IPS-20b (cell line): ENCODE measurements at regions not wholly inside any gene's neighbourhood (a gene's known extent, or its start where the extent isn't known, plus 50 kb on each side); places are given as distances from the start of the nearest gene placed in this dataset.
A peak's percentile ranks its signal among the peaks of the same experiment; 100 is the strongest.
"Not testable (repeated sequence)": the region's sequence is repeated elsewhere in the genome, so short reads cannot be mapped to it uniquely, and the experiment has no call there.

Source experiments
- H3K27ac ChIP-seq: one replicate; pipeline ENCODE4 v1.5.1; 2013; ENCODE audit warnings: low read length
- H3K27me3 ChIP-seq: 2 replicates; pipeline ENCODE4 v1.6.1; 2013; ENCODE audit warnings: mild to moderate bottlenecking, low read length, inconsistent platforms; ENCODE audit not compliant: insufficient read depth
- H3K36me3 ChIP-seq: 2 replicates; pipeline ENCODE4 v1.6.1; 2013; ENCODE audit warnings: low read depth, mild to moderate bottlenecking, inconsistent platforms, low read length, moderate library complexity; ENCODE audit not compliant: insufficient read depth
- H3K4me1 ChIP-seq: 2 replicates; pipeline ENCODE4 v1.6.1; 2013; ENCODE audit warnings: mild to moderate bottlenecking, control low read depth, inconsistent platforms, low read length, moderate library complexity; ENCODE audit not compliant: insufficient read depth
- H3K4me3 ChIP-seq: 2 replicates; pipeline ENCODE4 v1.5.1; 2013; ENCODE audit warnings: mild to moderate bottlenecking, low read length, inconsistent platforms
- H3K9ac ChIP-seq: 2 replicates; pipeline ENCODE4 v1.6.1; 2013; ENCODE audit warnings: low read depth, mild to moderate bottlenecking, inconsistent platforms, low read length, moderate library complexity
- H3K9me3 ChIP-seq: 2 replicates; pipeline ENCODE4 v1.6.1; 2013; ENCODE audit warnings: mild to moderate bottlenecking, low read depth, low read length, inconsistent platforms; ENCODE audit not compliant: insufficient read depth

DNA sequence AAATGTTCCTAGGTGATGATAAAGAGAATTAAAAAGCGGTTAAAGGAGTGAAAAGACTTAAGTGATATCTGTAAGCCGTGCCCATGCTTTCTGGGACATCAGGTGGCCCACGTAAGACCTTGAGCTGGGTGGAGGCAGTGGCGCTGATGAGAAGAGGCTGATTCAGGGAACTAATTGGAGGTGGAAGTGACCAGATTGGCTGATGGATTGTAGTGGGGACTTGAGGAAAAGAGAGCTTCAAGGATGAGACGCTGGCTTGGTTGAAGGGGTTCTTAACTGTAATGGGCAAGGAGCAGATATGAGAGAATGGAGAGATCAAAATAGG, 69.1 kb upstream of the EP300 start:
- Histone ChIP-seq H3K27ac (no peak overlapping the region), H3K4me1 (peaks cover 8% of the 10 kb centered on the region; the same call in 1 of the 2 replicates), H3K36me3 (no peaks in the 10 kb centered on the region), H3K4me3 (peak overlapping the region; percentile 70), H3K9me3 (no peaks in the 10 kb centered on the region), H3K9ac (peak overlapping the region; percentile 85; the same call in 1 of the 2 replicates), H3K27me3 (peaks cover 9% of the 10 kb centered on the region; the same call in 1 of the 2 replicates)

DNA sequence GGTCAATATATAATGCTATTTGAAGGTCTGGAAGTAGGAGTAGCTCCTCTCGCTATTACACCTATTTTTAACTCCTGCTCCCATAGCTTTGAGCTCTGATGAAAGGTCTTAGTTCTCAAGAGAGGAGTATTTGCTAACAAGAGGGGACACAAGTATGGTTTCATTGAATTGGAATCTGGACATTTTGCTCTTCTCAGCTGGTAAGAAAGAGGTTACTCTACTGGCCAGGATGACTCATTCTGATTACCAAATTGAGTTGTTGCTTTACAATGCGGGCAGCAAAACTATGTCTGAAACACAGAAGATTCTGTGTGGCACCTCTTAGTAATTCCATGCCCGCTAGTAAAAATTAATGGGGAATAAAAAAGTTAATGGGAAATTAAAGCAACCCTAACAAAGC, 63.6 kb upstream of the EP300 start:
- Histone ChIP-seq H3K4me3 (no peak overlapping the region), H3K27me3 (no peaks in the 10 kb centered on the region), H3K9me3 (no peaks in the 10 kb centered on the region), H3K36me3 (no peaks in the 10 kb centered on the region), H3K9ac (no peak overlapping the region), H3K27ac (no peak overlapping the region), H3K4me1 (0 out of 2 replicates have a peak, but pooled peaks cover 4% of the 10 kb centered on the region)

DNA sequence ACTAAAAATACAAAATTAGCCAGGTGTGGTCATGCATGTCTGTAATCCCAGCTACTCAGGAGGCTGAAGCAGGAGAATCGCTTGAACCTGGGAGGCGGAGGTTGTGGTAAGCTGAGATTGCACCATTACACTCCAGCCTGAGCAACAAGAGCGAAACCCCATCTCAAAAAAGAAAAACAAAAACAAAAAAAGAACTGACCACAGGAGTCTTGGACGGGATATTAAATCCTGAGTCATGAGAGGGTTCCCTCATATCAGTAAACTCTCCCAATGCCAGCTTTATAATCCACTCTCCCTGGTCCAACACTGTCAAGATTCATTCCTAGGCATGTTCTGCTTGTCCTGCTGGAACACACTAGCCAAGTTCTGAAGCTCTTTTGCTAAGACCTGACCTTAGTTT, 61.5 kb upstream of the EP300 start:
- H3K4me3 ChIP-seq, result no peak overlapping the region
- no peaks in the 10 kb centered on the region for H3K9me3 ChIP-seq
- no peaks in the 10 kb centered on the region for H3K27me3 ChIP-seq
- H3K4me1 ChIP-seq, result 0 out of 2 replicates have a peak, but pooled peaks cover 4% of the 10 kb centered on the region
- no peak overlapping the region for H3K9ac ChIP-seq
- no peaks in the 10 kb centered on the region for H3K36me3 ChIP-seq
- no peak overlapping the region for H3K27ac ChIP-seq

DNA sequence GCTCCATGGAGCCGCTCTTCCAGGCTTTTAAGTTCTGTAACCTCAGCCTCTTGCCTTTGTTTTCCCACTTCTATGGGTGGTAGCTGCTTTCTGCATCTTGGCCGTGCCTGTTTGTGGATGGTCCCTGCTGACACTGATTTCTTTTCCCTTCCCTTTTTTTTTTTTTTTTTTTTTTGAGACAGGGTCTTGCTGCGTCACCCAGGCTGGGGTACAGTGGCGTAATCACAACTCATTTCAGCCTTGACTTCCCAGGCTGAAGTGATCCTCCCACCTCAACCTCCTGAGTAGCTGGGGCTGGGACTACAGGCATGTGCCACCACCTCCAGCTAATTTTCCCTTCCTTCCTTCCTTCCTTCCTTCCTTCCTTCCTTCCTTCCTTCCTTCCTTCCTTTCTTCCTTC, 57.7 kb upstream of the EP300 start:
- no peaks in the 10 kb centered on the region for H3K27me3 ChIP-seq
- no peak overlapping the region for H3K4me3 ChIP-seq
- 0 out of 2 replicates have a peak, but pooled peaks cover 1% of the 10 kb centered on the region for H3K4me1 ChIP-seq
- H3K9ac ChIP-seq, result no peak overlapping the region
- no peaks in the 10 kb centered on the region for H3K9me3 ChIP-seq
- H3K27ac ChIP-seq, result no peak overlapping the region
- H3K36me3 ChIP-seq, result no peaks in the 10 kb centered on the region

DNA sequence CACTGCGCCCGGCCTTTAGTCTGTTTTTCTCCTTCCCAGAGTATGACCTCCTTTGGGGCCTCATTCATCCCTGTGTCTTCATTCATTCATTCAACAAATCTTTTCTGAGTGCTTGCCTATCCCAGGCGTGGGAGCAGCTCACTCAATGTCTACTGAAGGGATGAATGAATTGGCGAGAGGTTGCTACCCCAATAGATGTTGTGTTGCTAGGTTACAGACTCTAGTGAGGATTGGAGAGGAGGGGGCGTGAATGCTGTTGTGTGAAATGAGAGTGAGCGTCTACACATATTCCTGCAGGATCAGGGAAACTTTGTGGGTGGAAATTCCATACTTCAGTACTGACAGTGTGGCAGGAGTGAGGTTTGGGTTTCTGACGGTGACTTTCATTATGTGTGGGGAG, 55.5 kb upstream of the EP300 start:
- H3K36me3 ChIP-seq, result no peaks in the 10 kb centered on the region
- no peak overlapping the region for H3K27ac ChIP-seq
- no peak overlapping the region for H3K4me3 ChIP-seq
- no peaks in the 10 kb centered on the region for H3K27me3 ChIP-seq
- H3K9ac ChIP-seq, result no peak overlapping the region
- H3K4me1 ChIP-seq, result no peaks in the 10 kb centered on the region
- H3K9me3 ChIP-seq, result no peaks in the 10 kb centered on the region

DNA sequence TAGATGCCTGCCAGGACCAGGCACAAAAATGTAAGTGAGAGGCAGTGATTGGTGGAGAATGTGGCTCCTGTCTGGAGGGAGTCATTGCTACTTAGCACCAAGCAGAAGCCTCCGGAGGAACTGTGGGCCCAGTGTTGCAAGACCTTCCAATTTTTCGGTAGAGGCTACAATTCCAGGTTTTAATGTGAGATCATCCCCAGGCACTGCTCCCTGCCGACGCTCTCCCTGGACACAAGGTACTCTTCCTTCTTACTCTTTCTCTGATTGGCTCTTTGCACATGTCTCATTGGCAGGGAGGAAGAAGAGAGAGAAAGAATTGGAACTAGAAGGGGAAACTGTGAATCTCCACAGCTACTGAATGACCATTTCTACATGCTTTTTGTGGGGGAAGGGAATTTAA, 53.7 kb upstream of the EP300 start:
- H3K36me3 ChIP-seq, result no peaks in the 10 kb centered on the region
- H3K27me3 ChIP-seq, result no peaks in the 10 kb centered on the region
- no peak overlapping the region for H3K4me3 ChIP-seq
- no peak overlapping the region for H3K27ac ChIP-seq
- no peaks in the 10 kb centered on the region for H3K9me3 ChIP-seq
- no peaks in the 10 kb centered on the region for H3K4me1 ChIP-seq
- no peak overlapping the region for H3K9ac ChIP-seq

DNA sequence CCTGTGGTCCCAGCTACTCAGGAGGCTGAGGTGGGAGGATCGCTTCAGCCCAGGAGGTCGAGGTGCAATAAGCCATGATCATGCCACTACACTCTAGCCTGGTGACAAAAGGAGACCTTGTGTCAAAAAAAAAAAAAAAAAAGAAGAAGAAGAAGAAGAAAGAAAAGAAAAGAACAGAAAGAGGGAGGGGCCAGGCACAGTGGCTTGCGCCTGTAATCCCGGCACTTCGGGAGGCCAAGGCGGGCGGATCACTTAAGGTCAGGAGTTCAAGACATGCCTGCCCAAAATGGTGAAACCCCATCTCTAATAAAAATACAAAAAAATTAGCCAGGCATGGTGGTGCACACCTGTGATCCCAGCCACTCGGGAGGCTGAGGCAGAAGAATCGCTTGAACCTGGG, 52.8 kb upstream of the EP300 start:
- H3K4me3 ChIP-seq, H3K9ac ChIP-seq, H3K4me1 ChIP-seq, H3K36me3 ChIP-seq, H3K27me3 ChIP-seq, H3K27ac ChIP-seq, H3K9me3 ChIP-seq: not testable (repeated sequence)

DNA sequence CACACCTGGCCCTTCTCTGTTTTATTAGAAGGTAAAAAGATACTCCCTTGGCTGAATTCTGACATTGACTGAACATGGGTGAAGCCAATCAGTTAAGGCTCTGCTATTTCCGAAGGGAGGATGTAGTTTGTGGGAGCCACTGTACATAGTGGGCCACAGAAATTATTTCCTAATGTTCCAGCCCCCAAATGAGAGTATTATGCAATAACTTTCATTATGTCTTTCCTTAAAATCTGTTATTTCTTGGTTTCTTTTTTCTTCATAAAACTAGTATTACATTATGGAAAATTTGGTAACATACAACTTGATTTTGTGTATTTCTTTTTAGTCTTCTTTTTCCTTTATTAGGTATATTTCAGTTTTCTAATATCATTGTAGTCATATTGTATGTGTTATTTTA, 51.9 kb upstream of the EP300 start:
- H3K36me3 ChIP-seq, result no peaks in the 10 kb centered on the region

DNA sequence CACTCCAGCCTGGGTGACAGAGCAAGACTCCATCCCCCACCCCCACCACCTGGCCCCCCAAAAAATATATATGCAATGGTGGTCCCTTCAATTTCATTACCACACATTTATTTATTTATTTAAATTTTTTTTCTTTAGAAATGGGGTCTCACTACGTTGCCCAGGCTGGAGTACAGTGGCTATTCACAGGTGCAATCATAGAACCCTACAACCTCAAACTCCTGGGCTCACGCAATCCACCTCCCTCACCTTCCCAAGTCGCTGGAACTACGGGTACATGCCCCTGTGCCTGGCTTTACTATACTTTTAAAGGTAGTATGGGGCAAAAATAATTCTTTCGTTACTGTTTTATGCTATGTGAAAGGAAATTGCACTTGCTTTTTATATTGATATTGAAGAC, 50.9 kb upstream of the EP300 start:
- Histone ChIP-seq H3K27me3 (no peaks in the 10 kb centered on the region), H3K9me3 (no peaks in the 10 kb centered on the region), H3K36me3 (no peaks in the 10 kb centered on the region), H3K4me1 (no peaks in the 10 kb centered on the region), H3K9ac (no peak overlapping the region), H3K4me3 (no peak overlapping the region), H3K27ac (no peak overlapping the region)

More for the DNA sequence above, 51.9 kb upstream of the EP300 start:
- no peaks in the 10 kb centered on the region for H3K4me1 ChIP-seq
- H3K9ac ChIP-seq, result no peak overlapping the region
- H3K4me3 ChIP-seq, result no peak overlapping the region
- no peaks in the 10 kb centered on the region for H3K9me3 ChIP-seq
- no peaks in the 10 kb centered on the region for H3K27me3 ChIP-seq
- no peak overlapping the region for H3K27ac ChIP-seq
